Fibroblast of gingiva (primary cell): ENCODE measurements at regions not wholly inside any gene's neighbourhood (a gene's known extent, or its start where the extent isn't known, plus 50 kb on each side); places are given as distances from the start of the nearest gene placed in this dataset.
"Not testable (repeated sequence)": the region's sequence is repeated elsewhere in the genome, so short reads cannot be mapped to it uniquely, and the experiment has no call there.

Experiments used
- DNase-seq: peaks from one replicate; pipeline ENCODE4 v3.0.0-alpha.2; 2011; ENCODE audit warnings: low read depth

GRCh38 chr5:71822065-71822464, 103.0 kb downstream of the CARTPT start:
- DNase-seq: not testable (repeated sequence)

- no peak for DNase-seq
These were observed 106.9 kb downstream of the CARTPT start for GRCh38 chr5:71825992-71826391.

- DNase-seq: no peak
These were observed 109.4 kb downstream of the CARTPT start for GRCh38 chr5:71828291-71829040.

GRCh38 chr5:71829206-71829605, 110.1 kb downstream of the CARTPT start:
- DNase-seq: no peak

GRCh38 chr5:71830681-71831539, 111.8 kb downstream of the CARTPT start:
- DNase-seq: peak; percentile 91

- no peak for DNase-seq
These were observed 114.0 kb downstream of the CARTPT start for GRCh38 chr5:71832812-71833715.

GRCh38 chr5:71834601-71835000, 115.5 kb downstream of the CARTPT start:
- no peak for DNase-seq

GRCh38 chr5:71836084-71836483, 117.0 kb downstream of the CARTPT start:
- DNase-seq: peak; percentile 7

GRCh38 chr5:71836559-71837112, 117.6 kb downstream of the CARTPT start:
- no peak for DNase-seq

- no peak for DNase-seq
These were observed 119.2 kb downstream of the CARTPT start for GRCh38 chr5:71838286-71838685.

- DNase-seq: no peak
These were observed 120.2 kb downstream of the CARTPT start for GRCh38 chr5:71839096-71839884.

GRCh38 chr5:71841107-71841506, 122.0 kb downstream of the CARTPT start:
- no peak for DNase-seq

GRCh38 chr5:71843111-71843510, 124.0 kb downstream of the CARTPT start:
- no peak for DNase-seq

GRCh38 chr5:71844862-71845261, 125.8 kb downstream of the CARTPT start:
- DNase-seq: no peak

GRCh38 chr5:71859515-71859914, 140.4 kb downstream of the CARTPT start:
- no peak for DNase-seq

GRCh38 chr5:71860048-71860447, 141.0 kb downstream of the CARTPT start:
- no peak for DNase-seq

- no peak for DNase-seq
These were observed 142.6 kb downstream of the CARTPT start for GRCh38 chr5:71861682-71862081.

- no peak for DNase-seq
These were observed 143.0 kb downstream of the CARTPT start for GRCh38 chr5:71862087-71862486.

- no peak for DNase-seq
These were observed 143.5 kb downstream of the CARTPT start for GRCh38 chr5:71862507-71863060.

- no peak for DNase-seq
These were observed 145.9 kb downstream of the CARTPT start for GRCh38 chr5:71864730-71865601.
